Transverse colon (tissue), 4 donors: ENCODE measurements at regions not wholly inside any gene's neighbourhood (a gene's known extent, or its start where the extent isn't known, plus 50 kb on each side); places are given as distances from the start of the nearest gene placed in this dataset.

Experiments
- CTCF ChIP-seq, 5 experiments: fragments of 200-600 bp in 3 of 5; fragments of 450-650 bp in 2 of 5; sonication (generic) in 3 of 5; IDR thresholded peaks; 1 replicate in 2 of 5; 2 replicates in 3 of 5; pipeline ENCODE4 v1.5.1; 2016 to 2017; ENCODE audit warnings: antibody characterized with exemption in 5 of 5, inconsistent platforms in 3 of 5, mild to moderate bottlenecking in 2 of 5, moderate library complexity in 1 of 5
- EP300 ChIP-seq: sonication (generic); formaldehyde crosslinking; IDR thresholded peaks from one replicate; pipeline ENCODE4 v1.6.1; 2017; ENCODE audit warnings: antibody characterized with exemption, low read depth
- POLR2A ChIP-seq: fragments of 450-650 bp; IDR thresholded peaks from one replicate; pipeline ENCODE4 v1.6.1; 2016; ENCODE audit warnings: antibody characterized with exemption, mild to moderate bottlenecking, moderate library complexity
- POLR2AphosphoS5 ChIP-seq, 3 donors: sonication (generic); formaldehyde crosslinking; IDR thresholded peaks; one replicate each; pipeline ENCODE4 v1.6.1; 2016; ENCODE audit warnings: antibody characterized with exemption in 3 of 3

DNA sequence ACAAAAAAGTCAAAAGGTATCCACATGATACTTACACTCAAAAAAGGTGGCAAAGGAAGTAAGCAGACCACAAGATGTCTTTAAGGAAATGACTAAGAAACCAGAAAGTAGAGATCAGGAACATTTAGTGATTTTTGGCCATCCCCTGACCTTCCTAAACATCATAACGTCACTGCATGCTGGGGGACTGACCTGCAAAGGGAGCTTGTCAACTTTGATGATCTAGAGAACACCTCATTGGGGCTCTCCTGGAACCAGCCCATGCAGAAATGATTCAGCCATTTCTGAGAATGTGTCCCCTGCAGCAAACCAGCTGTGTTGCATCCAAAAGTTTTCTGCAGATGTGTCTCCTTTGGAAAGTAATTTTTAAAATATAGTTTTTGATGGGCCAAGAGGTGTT is 152.2 kb upstream of the RASSF8 start:
- TF ChIP-seq EP300 (no peak), CTCF (IDR thresholded peaks at IDR 0.05) (no peak), POLR2A (no peak), POLR2AphosphoS5 (IDR thresholded peaks at IDR 0.05) (no peak)
